HuH-7.5 (cell line): ENCODE measurements at regions not wholly inside any gene's neighbourhood (a gene's known extent, or its start where the extent isn't known, plus 50 kb on each side); places are given as distances from the start of the nearest gene placed in this dataset.

Experiments
- DNase-seq: peaks from one replicate; pipeline ENCODE4 v3.0.0; 2011; ENCODE audit warnings: low spot score

- DNase-seq = no peak
These were observed 165.0 kb downstream of the ICE1 start for GRCh38 chr5:5587474-5587873.

GRCh38 chr5:5586721-5587120 is 164.2 kb downstream of the ICE1 start:
- DNase-seq = no peak

- DNase-seq = no peak
These were observed 163.4 kb downstream of the ICE1 start for GRCh38 chr5:5585751-5586341.

DNA sequence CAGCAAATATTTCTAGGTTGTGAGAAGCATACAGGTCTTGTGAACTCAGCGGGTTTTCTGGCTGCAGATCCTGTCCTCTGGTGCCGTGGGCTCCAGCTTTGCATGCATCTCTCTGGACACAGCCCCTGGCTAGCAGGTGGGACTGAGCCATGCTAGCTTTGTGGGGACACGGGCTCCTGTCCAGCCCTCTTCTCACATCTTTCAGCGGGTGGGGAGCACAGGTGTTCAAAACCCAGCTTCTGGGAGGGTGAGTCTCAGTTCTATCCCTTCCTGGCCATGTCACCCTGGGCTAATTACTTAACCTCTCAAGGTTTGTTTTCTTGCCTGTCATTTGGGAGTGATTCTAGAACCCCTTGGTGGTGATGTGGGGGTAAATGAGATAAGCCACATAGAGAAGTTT is 162.3 kb downstream of the ICE1 start:
- DNase-seq = no peak

GRCh38 chr5:5584236-5584745 is 161.8 kb downstream of the ICE1 start:
- DNase-seq = no peak

- DNase-seq = no peak
These were observed 161.4 kb downstream of the ICE1 start for GRCh38 chr5:5583832-5584231.

DNA sequence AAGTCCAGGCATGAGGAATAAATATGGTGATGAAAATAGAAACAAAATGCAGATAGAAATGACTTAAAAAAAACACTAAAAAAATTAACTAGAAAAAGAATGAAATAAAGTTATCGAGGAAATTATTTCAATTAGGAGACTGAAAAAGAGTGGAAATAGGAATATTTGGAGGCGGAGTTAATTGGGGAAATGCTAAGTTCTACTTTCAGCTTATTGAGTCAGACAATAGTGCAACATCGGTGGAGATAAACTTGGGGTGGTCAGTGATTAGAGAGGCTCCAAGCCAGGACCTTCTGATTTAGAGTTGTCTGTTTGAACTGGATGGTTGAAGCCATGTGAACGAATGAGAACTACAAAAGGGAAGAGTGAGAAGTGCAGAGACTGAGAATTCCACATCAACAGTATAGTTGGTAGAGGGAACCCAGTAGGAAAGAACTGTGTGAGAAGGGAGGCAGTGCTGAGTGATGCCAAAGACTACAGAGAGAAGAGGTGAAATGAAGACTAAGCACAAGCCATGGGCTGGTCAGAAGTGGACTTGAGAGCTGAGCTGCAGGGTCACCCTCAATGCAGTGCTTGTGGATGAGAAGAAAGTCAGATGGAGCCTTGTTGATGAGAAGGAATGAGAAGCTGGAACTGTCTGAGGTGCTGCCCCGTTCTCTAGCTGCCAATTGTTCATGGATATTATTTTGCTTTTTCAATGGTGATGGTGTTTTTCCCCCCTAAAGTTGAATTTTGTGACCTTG is 160.7 kb downstream of the ICE1 start:
- no peak for DNase-seq

DNA sequence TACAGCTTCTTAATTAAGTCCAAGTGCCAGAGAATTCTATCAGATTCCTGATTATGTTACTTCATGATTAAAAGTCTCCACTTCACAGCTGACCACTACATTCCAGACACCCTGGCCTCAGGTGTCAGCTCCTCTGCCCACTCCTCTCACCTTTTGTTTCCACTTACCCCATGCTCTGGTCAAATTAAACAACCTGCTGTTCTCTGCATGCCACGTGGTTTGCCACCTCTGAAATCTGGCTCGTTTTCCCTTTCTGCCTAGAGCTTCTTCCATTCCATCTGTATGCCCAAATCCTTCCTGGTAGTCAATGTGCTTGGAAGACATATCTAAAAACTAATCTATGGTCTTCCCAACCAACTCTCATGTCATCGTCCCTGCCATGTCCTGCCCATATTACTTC is 158.6 kb downstream of the ICE1 start:
- no peak for DNase-seq

GRCh38 chr5:5576744-5577143 is 154.3 kb downstream of the ICE1 start:
- DNase-seq = no peak

- DNase-seq = no peak
These were observed 153.0 kb downstream of the ICE1 start for GRCh38 chr5:5575461-5575860.

DNA sequence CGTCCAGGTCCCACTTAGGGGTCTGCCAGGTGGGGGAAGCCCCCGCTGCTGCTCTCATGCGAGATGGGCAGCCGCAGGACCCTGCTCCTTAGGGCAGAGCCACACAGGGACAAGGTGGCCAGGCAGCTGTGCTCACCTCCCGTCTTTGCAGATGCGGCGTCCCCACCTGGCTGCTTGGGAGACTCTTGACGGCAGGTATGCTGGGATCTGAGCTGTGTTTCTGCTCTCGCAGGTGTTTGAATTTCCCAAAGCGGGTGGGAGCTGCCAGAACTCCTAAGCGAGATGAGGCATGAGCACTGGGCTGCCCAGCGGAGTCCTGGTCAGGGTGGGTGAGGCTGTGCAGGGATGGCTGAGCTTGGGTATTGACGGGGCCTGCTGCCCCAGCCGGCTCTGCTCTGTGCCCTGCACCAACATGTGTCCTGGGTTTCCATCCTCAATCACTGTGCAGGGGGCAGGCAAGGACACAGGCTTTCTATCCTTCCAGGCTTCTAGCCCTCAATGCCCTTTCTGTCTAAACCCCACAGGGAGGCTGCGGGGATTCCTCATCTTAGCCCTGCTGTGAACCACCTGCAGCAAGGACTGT is 151.4 kb downstream of the ICE1 start:
- DNase-seq = no peak

GRCh38 chr5:5572976-5573797 is 150.7 kb downstream of the ICE1 start:
- no peak for DNase-seq

- no peak for DNase-seq
These were observed 149.8 kb downstream of the ICE1 start for GRCh38 chr5:5572010-5572865.

DNA sequence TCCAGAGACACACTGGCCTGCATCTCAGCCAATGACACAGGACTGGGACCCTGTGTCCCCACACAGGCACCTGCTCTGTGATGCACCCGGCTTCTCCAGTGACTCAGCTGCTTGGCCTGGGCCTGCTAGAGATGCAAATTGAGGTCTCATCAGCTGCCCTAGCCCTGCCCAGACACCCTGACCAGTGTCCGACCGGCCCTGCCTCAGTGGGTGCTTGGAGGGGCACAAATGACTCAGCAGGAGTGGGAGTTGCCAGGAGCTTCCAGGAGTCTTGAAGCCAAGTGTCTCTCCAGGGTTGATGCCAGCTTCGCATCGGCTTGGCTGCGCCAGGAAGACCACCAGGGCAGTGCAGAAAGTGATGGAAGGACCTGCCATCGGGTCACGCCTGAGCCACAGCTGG is 148.2 kb downstream of the ICE1 start:
- DNase-seq = no peak

GRCh38 chr5:5564898-5565297 is 142.4 kb downstream of the ICE1 start:
- DNase-seq = no peak

- no peak for DNase-seq
These were observed 137.5 kb downstream of the ICE1 start for GRCh38 chr5:5560016-5560415.

GRCh38 chr5:5558638-5559527 is 136.4 kb downstream of the ICE1 start:
- DNase-seq = no peak

- no peak for DNase-seq
These were observed 135.6 kb downstream of the ICE1 start for GRCh38 chr5:5558102-5558501.

GRCh38 chr5:5551499-5551898 is 129.0 kb downstream of the ICE1 start:
- DNase-seq = no peak

DNA sequence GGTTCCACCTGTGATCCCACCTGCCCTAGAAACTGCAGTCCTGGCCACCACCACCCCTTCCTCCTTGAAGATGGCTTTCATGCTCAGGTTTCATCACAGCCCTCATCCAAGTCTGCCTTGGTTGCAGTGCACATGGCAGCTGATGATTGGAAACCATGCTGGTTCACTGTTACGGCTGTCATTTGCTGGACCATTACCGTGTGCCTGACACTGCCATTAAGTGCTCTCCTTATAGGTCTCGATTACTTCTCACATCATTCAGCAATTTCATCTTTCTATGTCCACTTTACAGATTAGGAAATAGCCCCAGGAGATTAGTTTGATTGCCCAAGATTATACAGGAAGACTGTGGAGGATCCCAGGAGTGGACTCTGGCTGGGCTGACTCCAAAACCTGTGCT is 123.9 kb downstream of the ICE1 start:
- no peak for DNase-seq
